ENCODE measurements at regions not wholly inside any gene's neighbourhood (a gene's known extent, or its start where the extent isn't known, plus 50 kb on each side); places are given as distances from the start of the nearest gene placed in this dataset.

- TF ChIP-seq CTCF (IDR thresholded peaks at IDR 0.05; ENCODE audit: low read depth, low read length), result no peak
- no peak for TF ChIP-seq EZH2phosphoT487 (IDR thresholded peaks at IDR 0.05; ENCODE audit: low read depth)
These were observed 68.5 kb upstream of the NUDT6 start for GRCh38 chr4:122990891-122991290.
